ENCODE measurements at regions not wholly inside any gene's neighbourhood (a gene's known extent, or its start where the extent isn't known, plus 50 kb on each side); places are given as distances from the start of the nearest gene placed in this dataset.

GRCh38 chr20:59403962-59404314, 103.5 kb downstream of the EDN3 start:
- DNase-seq: no peak

GRCh38 chr20:59404749-59405148, 104.3 kb downstream of the EDN3 start:
- no peak for DNase-seq

GRCh38 chr20:59405226-59406200, 105.1 kb downstream of the EDN3 start:
- no peak for DNase-seq

- no peak for DNase-seq
Measured at GRCh38 chr20:59406446-59406845, 106.0 kb downstream of the EDN3 start.

GRCh38 chr20:59411170-59411569, 110.8 kb downstream of the EDN3 start:
- DNase-seq: no peak

GRCh38 chr20:59411589-59411988, 111.2 kb downstream of the EDN3 start:
- no peak for DNase-seq

GRCh38 chr20:59412181-59412580, 111.8 kb downstream of the EDN3 start:
- DNase-seq: no peak

- DNase-seq: no peak
Measured at GRCh38 chr20:59412875-59413284, 112.5 kb downstream of the EDN3 start.

GRCh38 chr20:59413326-59413865, 113.0 kb downstream of the EDN3 start:
- DNase-seq: no peak

GRCh38 chr20:59414936-59415623, 114.7 kb downstream of the EDN3 start:
- DNase-seq: no peak

GRCh38 chr20:59416916-59417315, 116.5 kb downstream of the EDN3 start:
- no peak for DNase-seq

- no peak for DNase-seq
Measured at GRCh38 chr20:59421089-59421488, 120.7 kb downstream of the EDN3 start.

GRCh38 chr20:59421920-59422637, 121.7 kb downstream of the EDN3 start:
- DNase-seq: no peak

GRCh38 chr20:59422872-59423544, 122.6 kb downstream of the EDN3 start:
- no peak for DNase-seq

- DNase-seq: no peak
Measured at GRCh38 chr20:59424976-59425375, 124.6 kb downstream of the EDN3 start.

GRCh38 chr20:59425572-59425971, 125.2 kb downstream of the EDN3 start:
- no peak for DNase-seq

- DNase-seq: no peak
Measured at GRCh38 chr20:59428006-59428405, 127.6 kb downstream of the EDN3 start.

- DNase-seq: no peak
Measured at GRCh38 chr20:59428441-59429205, 128.2 kb downstream of the EDN3 start.

- DNase-seq: no peak
Measured at GRCh38 chr20:59429396-59429795, 129.0 kb downstream of the EDN3 start.

GRCh38 chr20:59431014-59431413, 130.6 kb downstream of the EDN3 start:
- DNase-seq: no peak

- no peak for DNase-seq
Measured at GRCh38 chr20:59434960-59435359, 134.5 kb downstream of the EDN3 start.

GRCh38 chr20:59435518-59435917, 135.1 kb downstream of the EDN3 start:
- no peak for DNase-seq
